Panc1 (cell line): ENCODE measurements at regions not wholly inside any gene's neighbourhood (a gene's known extent, or its start where the extent isn't known, plus 50 kb on each side); places are given as distances from the start of the nearest gene placed in this dataset.
"Not testable (repeated sequence)": the region's sequence is repeated elsewhere in the genome, so short reads cannot be mapped to it uniquely, and the experiment has no call there.

Experiments
- ATAC-seq: fragments of 200-7000 bp; cut with Tn5 transposase; 2 replicates; pipeline ENCODE4 v1.9.1; 2020; ENCODE audit warnings: mild to moderate bottlenecking, moderate library complexity
- BruUV-seq: library from RNA; stranded (reverse); fragments of 400-500 nt; replicated peaks from 2 replicates; lab custom pipeline; 2021; lab: Mats Ljungman, UMichigan
- CTCF ChIA-PET: fragments of 300-600 bp; sonication (Branson Sonifier 250); formaldehyde crosslinking; loops from one replicate; lab custom pipeline; 2022; ENCODE audit warnings: antibody characterized with exemption; lab: Charles Lee
- POLR2A ChIA-PET: fragments of 300-600 bp; sonication (Branson Sonifier 250); formaldehyde crosslinking; loops from one replicate; lab custom pipeline; 2022; ENCODE audit warnings: antibody characterized with exemption; lab: Charles Lee
- DNase-seq: peaks from one replicate; pipeline ENCODE4 v3.0.0-alpha.2; 2010; ENCODE audit warnings: low read depth, low spot score
- H3K27ac ChIP-seq: 2 replicates; pipeline ENCODE4 v1.5.1; 2011; ENCODE audit warnings: mild to moderate bottlenecking, low read length, inconsistent platforms
- H3K27me3 ChIP-seq: fragments of 200-500 bp; sonication (Bioruptor generic); 2 replicates; pipeline ENCODE4 v1.6.0; 2014; ENCODE audit warnings: low read length, inconsistent platforms; ENCODE audit not compliant: control insufficient read depth, insufficient read depth
- H3K36me3 ChIP-seq: fragments of 200-500 bp; sonication (Bioruptor generic); 2 replicates; pipeline ENCODE4 v1.5.1; 2014; ENCODE audit warnings: inconsistent platforms, mild to moderate bottlenecking, low read length, moderate library complexity; ENCODE audit not compliant: control insufficient read depth, insufficient read depth
- H3K4me1 ChIP-seq: 2 replicates; pipeline ENCODE4 v1.5.1; 2011; ENCODE audit warnings: inconsistent platforms, mild to moderate bottlenecking, low read length, moderate library complexity; ENCODE audit not compliant: control insufficient read depth, insufficient read depth
- H3K4me3 ChIP-seq, 2 experiments: 2 replicates each; pipeline ENCODE4 v1.5.1; 2011 to 2012; ENCODE audit warnings: low read depth in 2 of 2, low read length in 2 of 2, mild to moderate bottlenecking in 2 of 2, inconsistent platforms in 1 of 2, moderate library complexity in 1 of 2
- H3K9me3 ChIP-seq: fragments of 200-500 bp; sonication (Bioruptor generic); 2 replicates; pipeline ENCODE4 v1.5.1; 2014; ENCODE audit warnings: low read depth, mild to moderate bottlenecking, inconsistent platforms, low read length, moderate library complexity; ENCODE audit not compliant: control insufficient read depth, insufficient read depth
- POLR2AphosphoS5 ChIP-seq: IDR thresholded peaks from 2 replicates; pipeline ENCODE4 v1.6.1; 2012; ENCODE audit warnings: mild to moderate bottlenecking, low read depth, low read length, moderate library complexity
- SIN3A ChIP-seq: IDR thresholded peaks from 2 replicates; pipeline ENCODE4 v1.6.1; 2012; ENCODE audit warnings: low read depth, mild to moderate bottlenecking, low read length, moderate library complexity, borderline replicate concordance; ENCODE audit not compliant: insufficient read depth
- TCF7L2 ChIP-seq: IDR thresholded peaks from 2 replicates; pipeline ENCODE4 v1.6.1; 2011; ENCODE audit warnings: mild to moderate bottlenecking, low read depth, low read length, inconsistent platforms
- in situ Hi-C: cut with HindIII; loops from 2 replicates; pipeline ENCODE4 v1.10.0; 2016; ENCODE audit warnings: low sequenced_read_pairs, low pct_unique_long_range_greater_than_20kb
- intact Hi-C: fragments of 100-400 bp; cut with micrococcal nuclease; formaldehyde crosslinking; loops from one replicate; pipeline ENCODE4 v1.10.0; 2022; ENCODE audit not compliant: unreplicated experiment
- TF ChIP-seq, protein P1 (sequence below): fragments of 450-650 bp; IDR thresholded peaks from 2 replicates; pipeline ENCODE4 v1.5.1; 2017; ENCODE audit warnings: mild to moderate bottlenecking
- TF ChIP-seq, protein P2 (sequence below), 2 experiments: IDR thresholded peaks; 2 replicates each; pipeline ENCODE4 v1.6.1; 2011 to 2012; ENCODE audit warnings: low read depth in 2 of 2, control low read depth in 1 of 2, low read length in 1 of 2, mild to moderate bottlenecking in 1 of 2, moderate library complexity in 1 of 2; ENCODE audit not compliant: insufficient read depth in 1 of 2

- H3K4me1 ChIP-seq, intact Hi-C loops, H3K36me3 ChIP-seq, H3K9me3 ChIP-seq, H3K27ac ChIP-seq, H3K4me3 ChIP-seq, POLR2A ChIA-PET, DNase-seq, BruUV-seq, CTCF ChIA-PET, in situ Hi-C loops: not testable (repeated sequence)
- peak; percentile 26 for ATAC-seq
- H3K27me3 ChIP-seq: peaks cover 29% of the 10 kb centered on the region
Observed at GRCh38 chr12:34309806-34310804, 287.8 kb downstream of the ALG10 start.

GRCh38 chr12:34311337-34311736 is 289.0 kb downstream of the ALG10 start:
- no peak overlapping the region for H3K27ac ChIP-seq
- no peak for ATAC-seq
- H3K4me3 ChIP-seq: no peak overlapping the region
- POLR2A ChIA-PET: no interaction called here
- BruUV-seq: no TSS peak
- CTCF ChIA-PET: no interaction called here
- H3K27me3 ChIP-seq: peaks cover 39% of the 10 kb centered on the region
- intact Hi-C loops (no loop called here), in situ Hi-C loops (no loop called here)
- TF ChIP-seq POLR2AphosphoS5: no peak
- no peak for TF ChIP-seq SIN3A
- no peak for TF ChIP-seq TCF7L2
- TF ChIP-seq, protein P1, sequence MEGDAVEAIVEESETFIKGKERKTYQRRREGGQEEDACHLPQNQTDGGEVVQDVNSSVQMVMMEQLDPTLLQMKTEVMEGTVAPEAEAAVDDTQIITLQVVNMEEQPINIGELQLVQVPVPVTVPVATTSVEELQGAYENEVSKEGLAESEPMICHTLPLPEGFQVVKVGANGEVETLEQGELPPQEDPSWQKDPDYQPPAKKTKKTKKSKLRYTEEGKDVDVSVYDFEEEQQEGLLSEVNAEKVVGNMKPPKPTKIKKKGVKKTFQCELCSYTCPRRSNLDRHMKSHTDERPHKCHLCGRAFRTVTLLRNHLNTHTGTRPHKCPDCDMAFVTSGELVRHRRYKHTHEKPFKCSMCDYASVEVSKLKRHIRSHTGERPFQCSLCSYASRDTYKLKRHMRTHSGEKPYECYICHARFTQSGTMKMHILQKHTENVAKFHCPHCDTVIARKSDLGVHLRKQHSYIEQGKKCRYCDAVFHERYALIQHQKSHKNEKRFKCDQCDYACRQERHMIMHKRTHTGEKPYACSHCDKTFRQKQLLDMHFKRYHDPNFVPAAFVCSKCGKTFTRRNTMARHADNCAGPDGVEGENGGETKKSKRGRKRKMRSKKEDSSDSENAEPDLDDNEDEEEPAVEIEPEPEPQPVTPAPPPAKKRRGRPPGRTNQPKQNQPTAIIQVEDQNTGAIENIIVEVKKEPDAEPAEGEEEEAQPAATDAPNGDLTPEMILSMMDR: no peak
- TF ChIP-seq, protein P2, sequence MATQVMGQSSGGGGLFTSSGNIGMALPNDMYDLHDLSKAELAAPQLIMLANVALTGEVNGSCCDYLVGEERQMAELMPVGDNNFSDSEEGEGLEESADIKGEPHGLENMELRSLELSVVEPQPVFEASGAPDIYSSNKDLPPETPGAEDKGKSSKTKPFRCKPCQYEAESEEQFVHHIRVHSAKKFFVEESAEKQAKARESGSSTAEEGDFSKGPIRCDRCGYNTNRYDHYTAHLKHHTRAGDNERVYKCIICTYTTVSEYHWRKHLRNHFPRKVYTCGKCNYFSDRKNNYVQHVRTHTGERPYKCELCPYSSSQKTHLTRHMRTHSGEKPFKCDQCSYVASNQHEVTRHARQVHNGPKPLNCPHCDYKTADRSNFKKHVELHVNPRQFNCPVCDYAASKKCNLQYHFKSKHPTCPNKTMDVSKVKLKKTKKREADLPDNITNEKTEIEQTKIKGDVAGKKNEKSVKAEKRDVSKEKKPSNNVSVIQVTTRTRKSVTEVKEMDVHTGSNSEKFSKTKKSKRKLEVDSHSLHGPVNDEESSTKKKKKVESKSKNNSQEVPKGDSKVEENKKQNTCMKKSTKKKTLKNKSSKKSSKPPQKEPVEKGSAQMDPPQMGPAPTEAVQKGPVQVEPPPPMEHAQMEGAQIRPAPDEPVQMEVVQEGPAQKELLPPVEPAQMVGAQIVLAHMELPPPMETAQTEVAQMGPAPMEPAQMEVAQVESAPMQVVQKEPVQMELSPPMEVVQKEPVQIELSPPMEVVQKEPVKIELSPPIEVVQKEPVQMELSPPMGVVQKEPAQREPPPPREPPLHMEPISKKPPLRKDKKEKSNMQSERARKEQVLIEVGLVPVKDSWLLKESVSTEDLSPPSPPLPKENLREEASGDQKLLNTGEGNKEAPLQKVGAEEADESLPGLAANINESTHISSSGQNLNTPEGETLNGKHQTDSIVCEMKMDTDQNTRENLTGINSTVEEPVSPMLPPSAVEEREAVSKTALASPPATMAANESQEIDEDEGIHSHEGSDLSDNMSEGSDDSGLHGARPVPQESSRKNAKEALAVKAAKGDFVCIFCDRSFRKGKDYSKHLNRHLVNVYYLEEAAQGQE (IDR thresholded peaks at IDR 0.05; ENCODE audit: insufficient read depth in 1 of 2, low read depth in 2 of 2, low read length in 1 of 2): no peak
- H3K4me1 ChIP-seq: no peaks in the 10 kb centered on the region; the same call in 1 of the 2 replicates
- H3K9me3 ChIP-seq: no peaks in the 10 kb centered on the region
- DNase-seq: no peak
- no peaks in the 10 kb centered on the region for H3K36me3 ChIP-seq

GRCh38 chr12:34327671-34328070 is 305.4 kb downstream of the ALG10 start:
- intact Hi-C loops (no loop called here), in situ Hi-C loops (no loop called here)
- ChIA-PET POLR2A (no interaction called here), CTCF (no interaction called here)
- no peaks in the 10 kb centered on the region for H3K36me3 ChIP-seq
- no TSS peak for BruUV-seq
- ATAC-seq (no peak), DNase-seq (no peak)
- no peaks in the 10 kb centered on the region for H3K4me1 ChIP-seq
- no peaks in the 10 kb centered on the region for H3K9me3 ChIP-seq
- H3K4me3 ChIP-seq: no peak overlapping the region
- no peak overlapping the region for H3K27ac ChIP-seq
- peaks cover 16% of the 10 kb centered on the region; the same call in 1 of the 2 replicates for H3K27me3 ChIP-seq
- TF ChIP-seq, protein P2 (IDR thresholded peaks at IDR 0.05; ENCODE audit: insufficient read depth in 1 of 2, low read depth in 2 of 2, low read length in 1 of 2): no peak
- TF ChIP-seq, protein P1: no peak
- TF ChIP-seq POLR2AphosphoS5: no peak
- no peak for TF ChIP-seq SIN3A
- TF ChIP-seq TCF7L2: no peak
